GM19023 (cell line): ENCODE measurements at regions not wholly inside any gene's neighbourhood (a gene's known extent, or its start where the extent isn't known, plus 50 kb on each side); places are given as distances from the start of the nearest gene placed in this dataset.

Source experiments
- ATAC-seq: cut with Tn5 transposase; IDR thresholded peaks from one replicate; pipeline ENCODE4 v1.9.1; 2021; ENCODE audit warnings: mild to moderate bottlenecking, moderate library complexity; ENCODE audit not compliant: unreplicated experiment

- no peak for ATAC-seq
Observed at GRCh38 chr15:38042707-38043445, 108.4 kb downstream of the TMCO5A start.

GRCh38 chr15:38046257-38047051, 112.0 kb downstream of the TMCO5A start:
- no peak for ATAC-seq

GRCh38 chr15:38048001-38048455, 113.6 kb downstream of the TMCO5A start:
- no peak for ATAC-seq

GRCh38 chr15:38049891-38050290, 115.5 kb downstream of the TMCO5A start:
- no peak for ATAC-seq

GRCh38 chr15:38050529-38051448, 116.3 kb downstream of the TMCO5A start:
- no peak for ATAC-seq

GRCh38 chr15:38053205-38053604, 118.8 kb downstream of the TMCO5A start:
- no peak for ATAC-seq

GRCh38 chr15:38053776-38054175, 119.3 kb downstream of the TMCO5A start:
- no peak for ATAC-seq

GRCh38 chr15:38054488-38054887, 120.0 kb downstream of the TMCO5A start:
- no peak for ATAC-seq

- ATAC-seq = no peak
Observed at GRCh38 chr15:38058596-38059075, 124.2 kb downstream of the TMCO5A start.

GRCh38 chr15:38059665-38060064, 125.2 kb downstream of the TMCO5A start:
- no peak for ATAC-seq

- no peak for ATAC-seq
Observed at GRCh38 chr15:38061856-38062649, 127.6 kb downstream of the TMCO5A start.

- ATAC-seq = no peak
Observed at GRCh38 chr15:38062696-38063095, 128.3 kb downstream of the TMCO5A start.

- no peak for ATAC-seq
Observed at GRCh38 chr15:38065721-38066345, 131.4 kb downstream of the TMCO5A start.

- no peak for ATAC-seq
Observed at GRCh38 chr15:38066612-38067011, 132.2 kb downstream of the TMCO5A start.

GRCh38 chr15:38068626-38069391, 134.4 kb downstream of the TMCO5A start:
- peak; percentile 70 for ATAC-seq

- ATAC-seq = no peak
Observed at GRCh38 chr15:38069511-38070011, 135.1 kb downstream of the TMCO5A start.

GRCh38 chr15:38070778-38071177, 136.3 kb downstream of the TMCO5A start:
- ATAC-seq = no peak

GRCh38 chr15:38071211-38071972, 137.0 kb downstream of the TMCO5A start:
- no peak for ATAC-seq
